Glutamatergic neuron (in vitro differentiated cells): ENCODE measurements at regions not wholly inside any gene's neighbourhood (a gene's known extent, or its start where the extent isn't known, plus 50 kb on each side); places are given as distances from the start of the nearest gene placed in this dataset.

Experiments
- DNase-seq: peaks from one replicate; pipeline ENCODE4 v3.0.0; 2022
- H3K27ac Mint-ChIP-seq: one replicate; pipeline ENCODE4 v1.8.0; 2020; ENCODE audit warnings: mild to moderate bottlenecking, mixed read lengths, inconsistent platforms; ENCODE audit not compliant: unreplicated experiment
- H3K27me3 Mint-ChIP-seq: one replicate; pipeline ENCODE4 v1.8.0; 2020; ENCODE audit warnings: mild to moderate bottlenecking, moderate library complexity, mixed read lengths, inconsistent platforms; ENCODE audit not compliant: unreplicated experiment
- H3K36me3 Mint-ChIP-seq: one replicate; pipeline ENCODE4 v1.8.0; 2020; ENCODE audit warnings: mild to moderate bottlenecking, mixed read lengths, inconsistent platforms; ENCODE audit not compliant: unreplicated experiment
- H3K4me1 Mint-ChIP-seq: one replicate; pipeline ENCODE4 v1.8.0; 2020; ENCODE audit warnings: mild to moderate bottlenecking, low read depth, mixed read lengths, inconsistent platforms; ENCODE audit not compliant: unreplicated experiment
- H3K4me3 Mint-ChIP-seq: one replicate; pipeline ENCODE4 v1.8.0; 2020; ENCODE audit warnings: mild to moderate bottlenecking, mixed read lengths, inconsistent platforms; ENCODE audit not compliant: unreplicated experiment
- H3K9me3 Mint-ChIP-seq: one replicate; pipeline ENCODE4 v1.8.0; 2020; ENCODE audit warnings: mild to moderate bottlenecking, moderate library complexity, mixed read lengths, inconsistent platforms; ENCODE audit not compliant: unreplicated experiment
- CTCF ChIP-seq: fragments of 200-600 bp; sonication (generic); IDR thresholded peaks from one replicate; pipeline ENCODE4 v1.5.0; 2021; ENCODE audit not compliant: partially characterized antibody, unreplicated experiment

- Mint-ChIP-seq H3K27me3 (no peaks in the 10 kb centered on the region), H3K36me3 (no peaks in the 10 kb centered on the region), H3K4me3 (no peak overlapping the region), H3K4me1 (peaks cover 15% of the 10 kb centered on the region), H3K27ac (no peak overlapping the region), H3K9me3 (peaks cover 6% of the 10 kb centered on the region)
- no peak for DNase-seq
- TF ChIP-seq CTCF: no peak
Measured at GRCh38 chr1:199449681-199450080, 577.8 kb upstream of the NR5A2 start.

- no peak for DNase-seq
- Mint-ChIP-seq H3K27ac (no peak overlapping the region), H3K4me1 (peaks cover 15% of the 10 kb centered on the region), H3K9me3 (peaks cover 3% of the 10 kb centered on the region), H3K4me3 (no peak overlapping the region), H3K27me3 (no peaks in the 10 kb centered on the region), H3K36me3 (no peaks in the 10 kb centered on the region)
- TF ChIP-seq CTCF: no peak
Measured at GRCh38 chr1:199452627-199453026, 574.9 kb upstream of the NR5A2 start.

- Mint-ChIP-seq H3K27ac (no peak overlapping the region), H3K36me3 (no peaks in the 10 kb centered on the region), H3K9me3 (no peaks in the 10 kb centered on the region), H3K27me3 (no peaks in the 10 kb centered on the region), H3K4me1 (peaks cover 11% of the 10 kb centered on the region), H3K4me3 (no peak overlapping the region)
- no peak for TF ChIP-seq CTCF
- no peak for DNase-seq
Measured at GRCh38 chr1:199453723-199454122, 573.8 kb upstream of the NR5A2 start.

GRCh38 chr1:199460933-199461332, 566.6 kb upstream of the NR5A2 start:
- H3K27me3 Mint-ChIP-seq: no peaks in the 10 kb centered on the region
- H3K27ac Mint-ChIP-seq: no peak overlapping the region
- TF ChIP-seq CTCF: no peak

GRCh38 chr1:199463521-199464127, 563.9 kb upstream of the NR5A2 start:
- Mint-ChIP-seq H3K27ac (no peak overlapping the region), H3K4me3 (no peak overlapping the region), H3K4me1 (peaks cover 2% of the 10 kb centered on the region), H3K36me3 (peaks cover 12% of the 10 kb centered on the region), H3K9me3 (peaks cover 9% of the 10 kb centered on the region), H3K27me3 (no peaks in the 10 kb centered on the region)
- no peak for DNase-seq
- no peak for TF ChIP-seq CTCF

More at GRCh38 chr1:199460933-199461332, 566.6 kb upstream of the NR5A2 start:
- H3K4me3 Mint-ChIP-seq: no peak overlapping the region
- peaks cover 9% of the 10 kb centered on the region for H3K9me3 Mint-ChIP-seq
- no peak for DNase-seq
- peaks cover 12% of the 10 kb centered on the region for H3K36me3 Mint-ChIP-seq
- H3K4me1 Mint-ChIP-seq: peaks cover 2% of the 10 kb centered on the region
